SW 1271 (cell line): ENCODE measurements at regions not wholly inside any gene's neighbourhood (a gene's known extent, or its start where the extent isn't known, plus 50 kb on each side); places are given as distances from the start of the nearest gene placed in this dataset.
"Not testable (repeated sequence)": the region's sequence is repeated elsewhere in the genome, so short reads cannot be mapped to it uniquely, and the experiment has no call there.

Experiments used
- DNase-seq, 2 experiments: peaks; one replicate each; lab custom pipeline; 2025; lab: John Stamatoyannopoulos, UW

DNA sequence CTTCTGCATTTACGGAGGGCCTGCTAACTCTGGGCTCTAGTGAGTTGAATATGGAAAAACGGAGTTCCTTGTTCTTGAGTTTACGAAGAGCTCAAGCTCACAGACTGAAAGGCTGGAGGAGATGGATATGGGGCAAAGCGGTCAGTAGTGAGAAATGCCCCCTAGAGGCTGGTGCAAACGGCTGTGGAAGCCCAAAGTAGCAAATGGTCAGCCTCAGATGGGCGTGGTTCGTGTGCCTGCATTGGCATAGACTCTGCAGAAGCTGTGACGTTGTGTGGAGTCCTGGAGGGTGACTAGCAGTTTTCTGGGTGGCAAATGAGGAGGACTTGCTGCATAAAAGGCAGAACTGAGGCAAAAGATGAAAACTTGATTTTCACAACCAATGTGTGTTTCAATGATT is 93.6 kb upstream of the TWIST2 start:
- DNase-seq: peak in 1 of 2 experiments; percentile 13

DNA sequence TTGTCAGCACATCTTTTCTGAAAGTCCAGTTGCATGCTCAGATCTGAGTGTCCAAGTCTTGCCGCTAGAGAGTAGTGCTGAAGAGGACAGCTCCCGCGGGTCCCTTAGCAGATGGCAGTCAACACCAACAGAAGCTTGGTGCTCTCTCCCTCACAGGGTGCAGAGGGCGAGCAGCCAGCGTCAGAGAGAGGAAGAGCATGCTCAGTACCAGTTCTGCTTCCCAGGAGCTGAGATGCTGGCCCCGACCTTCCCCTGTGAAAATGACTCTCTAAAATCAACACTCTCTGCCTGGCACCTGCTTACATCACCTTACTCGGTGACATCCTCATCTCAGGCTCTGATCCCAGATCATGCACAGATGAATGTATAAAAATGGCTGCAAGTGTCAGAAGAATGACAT is 86.0 kb upstream of the TWIST2 start:
- no peak for DNase-seq

DNA sequence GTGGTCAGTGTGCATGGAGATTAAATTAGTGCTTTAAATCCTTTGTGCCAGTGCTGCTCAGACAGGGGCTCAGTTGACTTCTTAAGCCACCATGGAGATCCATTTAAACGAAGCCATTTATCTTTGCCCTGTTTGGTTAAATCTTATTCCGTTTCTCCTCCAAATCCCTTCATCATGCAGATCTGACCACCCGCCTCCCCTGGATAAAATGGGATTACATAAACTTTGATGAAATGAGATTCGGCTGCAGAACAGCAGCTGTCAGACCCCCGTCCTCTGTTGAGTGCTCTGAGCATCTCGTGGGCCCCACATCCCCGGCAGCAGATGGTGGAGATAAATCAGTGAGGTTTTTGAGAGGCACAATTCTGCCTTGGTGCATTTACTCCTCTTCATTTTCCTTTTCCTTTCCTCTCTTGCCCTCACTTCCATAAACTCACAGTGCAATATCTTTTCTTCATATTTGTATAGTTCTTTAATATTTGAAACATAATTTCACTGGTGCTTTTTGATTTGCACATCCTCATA is 84.4 kb upstream of the TWIST2 start:
- no peak for DNase-seq

DNA sequence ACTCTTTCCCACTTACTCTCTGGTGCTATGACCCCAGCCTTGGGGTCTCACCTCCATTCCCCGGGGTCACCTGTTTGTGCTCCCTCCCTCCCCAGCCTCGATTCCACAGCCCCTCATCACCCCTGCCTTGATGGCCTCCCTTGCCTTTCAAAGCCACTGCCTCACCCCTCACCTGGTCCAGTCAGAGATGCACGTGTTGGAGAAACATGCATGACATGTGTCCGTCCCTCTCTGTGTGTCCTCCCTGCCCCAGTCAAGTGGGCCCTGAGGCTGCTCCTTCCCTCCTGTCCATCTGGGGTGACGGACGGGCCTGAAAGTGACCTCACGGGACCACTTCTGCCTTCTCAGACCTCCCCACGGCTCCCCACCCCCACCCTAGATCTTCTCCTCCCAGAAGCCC is 82.3 kb upstream of the TWIST2 start:
- DNase-seq: no peak

DNA sequence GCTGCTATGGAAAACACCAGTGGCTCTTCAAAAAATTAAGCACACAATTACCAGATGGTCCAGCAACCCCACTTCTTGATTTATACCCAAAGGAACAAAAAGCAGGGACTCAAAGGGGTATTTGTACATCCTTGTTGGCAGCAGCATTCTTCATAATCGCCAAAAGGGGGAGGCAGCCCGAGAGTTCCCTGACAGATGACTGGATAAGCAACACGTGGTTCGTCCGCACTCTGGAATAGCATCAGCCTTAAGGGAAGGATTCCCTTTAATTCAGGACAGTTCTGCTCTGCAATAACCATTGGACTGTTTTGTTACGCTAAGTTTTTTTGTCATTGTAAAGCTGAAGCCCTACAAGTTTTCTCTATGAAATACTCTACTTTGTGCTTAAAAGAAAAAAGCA is 76.7 kb upstream of the TWIST2 start:
- peak in 1 of 2 experiments; percentile 5 for DNase-seq

DNA sequence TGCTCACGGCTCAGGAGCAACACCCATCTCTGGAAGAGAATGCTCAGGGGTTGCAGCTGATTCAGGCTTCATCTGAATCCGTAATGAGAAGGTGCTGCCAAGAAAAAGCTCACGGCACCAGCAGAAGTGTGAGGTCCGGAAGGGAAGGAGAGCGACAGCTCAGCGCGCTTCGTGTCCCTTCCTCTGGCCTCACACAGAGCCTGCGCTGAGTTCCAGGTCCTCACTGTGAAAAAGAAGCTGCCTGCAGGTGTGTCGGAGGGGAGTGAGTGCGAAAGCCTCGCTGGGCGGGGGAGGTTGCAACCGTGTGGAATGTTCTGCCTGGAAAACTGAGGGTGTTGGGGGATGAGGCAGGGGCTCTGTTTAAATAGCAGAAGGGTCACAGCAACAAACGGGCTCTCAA is 76.2 kb upstream of the TWIST2 start:
- DNase-seq: no peak

DNA sequence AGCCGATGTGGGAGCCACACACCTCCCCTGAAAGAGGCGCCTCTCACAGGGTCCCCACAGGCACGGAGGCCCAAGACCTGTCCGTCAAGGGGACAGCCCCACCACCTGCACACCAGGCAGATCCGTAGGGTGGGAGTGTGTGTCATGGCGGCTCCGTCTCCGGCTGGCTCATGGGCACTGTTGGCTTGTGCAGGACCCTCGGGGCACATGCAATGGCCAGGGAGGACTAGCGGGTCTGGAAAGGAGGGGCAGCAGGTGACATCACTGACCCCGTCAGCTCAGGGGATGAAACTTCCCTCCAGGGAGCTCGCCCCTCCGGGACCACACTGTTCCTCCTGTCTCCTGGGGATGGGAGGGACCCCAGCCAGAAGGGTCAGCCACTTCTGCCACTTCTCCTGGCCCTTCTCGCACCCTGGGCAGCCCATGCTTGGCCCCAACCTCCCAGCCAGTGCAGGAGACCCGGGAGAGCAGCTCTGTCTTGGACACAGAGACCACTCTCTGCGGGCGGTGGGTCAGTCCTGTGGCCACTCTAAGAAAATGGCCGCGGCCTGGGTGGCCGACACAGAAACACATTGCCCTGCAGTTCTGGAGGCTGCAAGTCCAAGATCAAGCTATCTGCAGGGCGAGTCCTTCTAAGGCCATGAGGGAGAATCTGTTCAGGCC is 75.1 kb upstream of the TWIST2 start:
- DNase-seq: no peak

DNA sequence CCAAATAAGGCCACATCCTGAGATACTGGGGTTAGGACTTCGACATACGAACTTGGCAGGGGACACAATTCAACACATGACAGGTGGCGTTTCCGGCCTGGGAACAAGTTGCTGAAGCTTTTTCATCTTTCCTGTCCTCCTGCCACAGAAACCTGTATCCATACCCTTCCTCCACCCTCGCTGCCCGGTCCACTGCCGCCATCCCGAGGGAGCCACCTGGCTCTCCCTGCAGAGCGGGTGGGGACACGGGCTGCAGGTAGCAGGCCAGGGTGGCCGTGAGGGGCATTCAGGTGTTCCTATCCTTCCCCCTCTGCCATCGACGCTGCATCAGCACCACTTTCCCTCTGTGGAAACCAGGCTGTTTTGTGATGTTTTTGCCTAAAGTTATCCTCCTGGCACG is 74.4 kb upstream of the TWIST2 start:
- no peak for DNase-seq

DNA sequence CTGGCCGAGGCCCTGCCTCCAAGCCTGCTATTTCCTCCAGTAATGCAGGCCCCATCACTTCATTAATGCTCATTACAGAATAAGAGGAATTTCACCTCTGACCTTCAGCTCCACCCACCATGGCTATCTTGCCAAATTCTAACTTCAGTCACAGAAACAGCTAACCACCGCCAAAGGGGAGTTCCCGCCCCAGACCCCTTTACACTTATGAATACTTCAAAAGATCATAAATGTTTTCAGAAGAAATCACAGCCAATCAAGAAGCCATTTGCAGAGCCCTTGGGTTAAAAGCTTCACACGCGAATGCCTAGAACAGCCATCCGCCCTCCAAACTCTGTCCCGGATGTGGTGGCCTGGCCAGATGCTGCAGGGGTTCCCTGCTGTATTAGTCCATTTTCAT is 73.8 kb upstream of the TWIST2 start:
- no peak for DNase-seq

DNA sequence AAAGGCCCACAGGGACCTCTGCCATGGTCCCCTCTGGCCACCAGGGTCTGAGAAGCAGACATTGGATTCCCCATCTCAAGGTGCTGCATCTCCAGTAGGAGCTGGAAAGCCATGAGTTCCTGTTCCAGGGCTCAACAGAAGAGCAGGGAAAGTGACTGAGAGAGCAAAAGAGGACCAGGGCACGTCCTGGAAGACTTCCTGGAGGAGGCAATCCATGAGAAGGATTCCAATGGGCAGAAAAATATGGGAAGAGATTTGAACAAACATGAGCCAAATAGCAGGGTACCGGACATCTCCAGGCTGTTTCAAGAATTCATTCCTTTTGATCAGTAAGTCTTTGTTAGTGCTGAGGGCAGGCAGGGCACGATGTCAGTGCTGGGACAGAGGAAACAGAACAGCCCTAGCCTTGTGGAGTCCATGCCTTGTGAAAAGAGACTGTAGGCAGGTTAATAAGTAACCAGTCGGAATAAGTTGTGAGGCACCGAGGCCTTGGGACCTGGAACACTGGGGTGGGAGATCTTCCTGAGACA is 72.8 kb upstream of the TWIST2 start:
- no peak for DNase-seq

DNA sequence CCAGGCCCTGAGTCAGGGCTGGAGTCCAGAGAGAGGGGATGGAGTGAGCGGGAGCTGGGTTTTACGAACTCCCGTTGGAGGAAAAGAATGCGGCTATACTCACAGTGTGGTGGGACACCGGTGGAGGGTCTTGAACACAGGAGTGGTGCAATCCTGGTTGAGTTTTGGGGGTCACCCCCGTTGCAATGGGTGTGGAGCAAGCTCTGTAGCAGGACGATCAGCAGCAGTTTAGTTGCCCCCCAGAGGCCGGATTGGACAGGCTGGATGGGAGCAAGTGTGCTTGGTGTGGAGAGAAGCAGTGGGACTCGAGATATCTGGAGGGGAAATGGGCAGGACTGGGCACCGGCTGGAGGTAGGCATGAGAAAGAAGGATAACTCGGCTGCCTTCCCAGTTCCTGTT is 72.3 kb upstream of the TWIST2 start:
- DNase-seq: no peak

DNA sequence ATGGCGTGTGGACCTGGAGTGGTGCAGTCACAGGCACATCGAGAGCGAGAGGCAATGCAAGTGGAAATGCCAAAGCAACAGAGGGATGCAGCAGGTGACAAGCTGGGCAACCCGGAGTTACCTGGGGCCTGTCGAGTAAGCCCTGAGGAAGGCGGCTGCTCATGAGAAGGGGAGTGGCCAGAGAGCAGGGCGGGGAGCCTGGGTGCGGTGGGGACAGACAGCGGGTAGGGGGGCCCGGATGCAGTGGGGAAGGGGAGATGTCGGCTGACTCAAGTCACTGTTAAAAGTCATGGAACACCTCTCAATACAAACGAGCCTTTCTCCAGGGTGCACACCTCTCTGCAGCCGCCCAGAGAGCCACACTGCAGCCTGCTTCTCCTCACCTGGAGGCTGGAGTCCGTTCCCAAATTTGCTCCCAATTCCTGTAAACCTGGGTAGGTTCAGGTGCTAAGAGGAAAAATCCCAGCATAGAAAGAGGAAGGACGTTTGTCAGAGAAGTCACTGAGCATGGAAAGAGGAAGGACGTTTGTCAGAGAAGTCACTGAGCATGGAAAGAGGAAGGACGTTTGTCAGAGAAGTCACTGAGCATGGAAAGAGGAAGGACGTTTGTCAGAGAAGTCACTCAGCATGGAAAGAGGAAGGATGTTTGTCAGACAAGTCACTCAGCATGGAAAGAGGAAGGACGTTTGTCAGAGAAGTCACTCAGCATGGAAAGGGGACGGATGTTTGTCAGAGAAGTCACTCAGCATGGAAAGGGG is 71.7 kb upstream of the TWIST2 start:
- no peak for DNase-seq

DNA sequence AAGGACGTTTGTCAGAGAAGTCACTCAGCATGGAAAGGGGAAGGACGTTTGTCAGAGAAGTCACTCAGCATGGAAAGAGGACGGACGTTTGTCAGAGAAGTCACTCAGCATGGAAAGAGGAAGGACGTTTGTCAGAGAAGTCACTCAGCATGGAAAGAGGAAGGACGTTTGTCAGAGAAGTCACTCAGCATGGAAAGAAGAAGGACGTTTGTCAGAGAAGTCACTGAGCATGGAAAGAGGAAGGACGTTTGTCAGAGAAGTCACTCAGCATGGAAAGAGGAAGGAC is 71.2 kb upstream of the TWIST2 start:
- DNase-seq: not testable (repeated sequence)

DNA sequence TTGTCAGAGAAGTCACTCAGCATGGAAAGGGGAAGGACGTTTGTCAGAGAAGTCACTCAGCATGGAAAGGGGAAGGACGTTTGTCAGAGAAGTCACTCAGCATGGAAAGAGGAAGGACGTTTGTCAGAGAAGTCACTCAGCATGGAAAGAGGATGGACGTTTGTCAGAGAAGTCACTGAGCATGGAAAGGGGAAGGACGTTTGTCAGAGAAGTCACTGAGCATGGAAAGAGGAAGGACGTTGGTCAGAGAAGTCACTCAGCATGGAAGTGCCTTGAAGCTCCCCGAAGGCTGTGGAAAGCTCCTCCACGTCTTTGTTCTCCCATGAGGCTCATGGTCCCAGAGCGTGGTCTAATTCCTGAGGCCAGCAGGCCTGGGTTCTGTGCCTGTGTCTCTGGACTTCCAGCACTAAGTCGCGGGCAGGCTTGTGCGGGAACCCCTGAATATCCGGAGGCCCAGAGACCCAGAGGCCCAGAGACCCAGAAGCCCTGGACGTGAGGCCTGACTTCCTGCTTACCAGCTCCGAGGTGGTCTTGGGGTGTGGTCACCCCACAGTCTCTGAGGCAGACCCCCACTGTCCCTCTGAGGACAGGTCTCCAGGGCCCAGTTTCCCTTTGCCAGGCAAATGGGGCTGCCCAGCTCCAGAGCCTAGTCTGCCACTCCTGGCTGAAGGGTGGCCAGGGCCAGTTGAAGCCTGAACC is 70.4 kb upstream of the TWIST2 start:
- DNase-seq: no peak

DNA sequence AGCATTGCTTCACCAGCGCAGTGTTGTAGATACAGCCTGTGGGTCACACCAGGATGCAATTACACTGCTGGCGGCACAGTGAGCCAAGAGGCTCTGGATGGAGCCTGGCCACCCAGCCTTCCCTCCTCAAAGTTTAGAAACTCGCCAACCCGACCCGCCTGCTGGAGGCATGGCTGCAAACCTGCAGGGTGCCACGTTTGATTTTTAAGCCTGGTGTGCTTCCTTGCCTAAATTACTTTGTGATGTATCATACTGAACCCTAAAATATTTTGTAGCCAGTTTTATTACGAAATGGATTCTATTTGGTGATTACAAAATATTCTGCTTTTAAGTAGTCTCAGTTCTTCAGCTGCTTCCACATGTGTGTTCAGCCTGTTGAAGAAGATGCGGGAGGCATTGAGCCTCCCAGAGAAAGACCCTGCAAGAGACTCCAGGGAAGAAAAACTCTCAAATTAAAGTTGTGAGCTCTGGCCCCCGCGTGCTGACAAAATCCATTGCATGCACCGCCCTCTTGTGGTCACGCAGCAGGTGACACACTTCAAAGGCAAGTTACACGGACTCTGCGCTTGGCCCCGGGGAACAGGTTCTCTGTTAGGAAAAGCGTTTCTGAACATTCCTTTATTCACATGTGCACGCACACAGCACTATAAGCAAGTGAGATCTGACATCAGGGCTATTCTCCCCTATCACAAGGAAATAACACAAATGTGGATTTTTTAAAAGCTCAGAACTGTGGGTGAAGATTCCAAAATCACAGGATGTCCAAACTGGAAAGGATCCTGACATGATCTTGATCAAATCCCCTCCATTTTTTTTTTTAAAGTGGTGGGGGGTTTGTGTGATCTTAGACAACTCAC is 63.0 kb upstream of the TWIST2 start:
- DNase-seq: peak; percentile 18 to 53

DNA sequence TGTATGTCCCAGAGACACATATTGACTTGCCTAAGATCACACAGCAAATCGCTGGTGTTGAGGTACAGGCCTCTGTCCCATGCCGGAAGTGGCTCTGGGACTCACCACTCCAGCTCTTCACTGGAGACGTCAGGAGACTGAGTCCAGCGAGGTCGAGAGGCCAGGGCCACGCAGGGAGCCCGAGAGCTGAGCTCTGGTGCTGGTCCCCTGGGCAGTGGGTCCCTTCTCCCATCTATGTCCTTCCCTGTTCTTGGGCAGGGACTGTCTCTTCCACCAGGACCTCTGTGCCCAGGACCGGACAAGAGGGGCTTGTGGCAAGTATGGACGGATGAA is 62.4 kb upstream of the TWIST2 start:
- DNase-seq: no peak

DNA sequence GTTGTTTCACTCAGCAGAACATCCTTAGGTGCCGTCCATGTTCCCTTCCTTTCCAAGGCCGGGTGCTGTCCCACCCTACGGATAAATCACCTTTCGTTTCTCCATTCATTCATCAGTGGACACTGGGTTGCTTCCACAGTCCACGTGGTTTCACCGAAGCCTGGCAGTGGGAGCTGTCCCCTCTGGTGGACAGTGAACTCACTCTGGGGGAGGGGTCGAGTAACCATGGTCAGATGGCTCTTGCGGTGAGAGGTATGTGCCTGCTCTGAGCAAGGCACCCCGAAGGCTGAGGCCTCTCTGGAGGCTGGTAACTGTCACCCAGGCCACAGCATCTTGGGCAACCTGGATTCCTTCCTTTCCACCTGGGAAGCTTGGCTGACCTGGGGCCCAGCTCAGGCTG is 61.5 kb upstream of the TWIST2 start:
- no peak for DNase-seq

DNA sequence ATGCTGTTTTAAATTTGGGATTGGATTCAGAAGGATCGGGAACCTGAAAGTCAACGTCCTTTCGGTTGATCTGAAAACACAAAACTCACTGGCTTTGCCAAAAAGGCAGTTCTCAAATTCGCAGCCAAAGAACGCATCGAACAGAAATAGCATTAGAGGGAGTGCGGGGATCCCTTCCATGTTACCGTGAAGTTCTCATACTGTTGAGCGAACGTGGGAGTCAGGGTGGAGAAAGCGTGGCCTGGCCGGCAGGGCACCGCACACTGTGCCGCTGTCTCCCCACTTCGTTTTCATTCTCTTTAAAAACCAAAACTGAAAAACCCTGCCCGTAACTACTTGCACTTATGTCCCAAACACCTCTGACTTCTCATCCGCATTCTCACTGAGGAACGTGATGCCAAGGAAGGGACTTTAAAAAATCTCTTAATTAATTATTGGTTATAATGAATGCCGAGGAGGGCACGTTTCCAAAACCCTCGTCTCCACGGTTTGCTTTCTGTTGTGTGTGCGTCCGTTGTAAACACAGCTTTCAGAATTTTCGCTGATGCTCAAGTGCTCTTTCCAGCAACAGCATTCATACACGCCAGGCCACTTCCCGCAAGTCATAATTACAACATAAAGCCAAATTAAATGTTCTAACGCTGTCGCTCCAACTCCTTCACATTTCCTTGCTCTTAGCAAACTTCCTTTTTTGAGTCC is 60.9 kb upstream of the TWIST2 start:
- no peak for DNase-seq

DNA sequence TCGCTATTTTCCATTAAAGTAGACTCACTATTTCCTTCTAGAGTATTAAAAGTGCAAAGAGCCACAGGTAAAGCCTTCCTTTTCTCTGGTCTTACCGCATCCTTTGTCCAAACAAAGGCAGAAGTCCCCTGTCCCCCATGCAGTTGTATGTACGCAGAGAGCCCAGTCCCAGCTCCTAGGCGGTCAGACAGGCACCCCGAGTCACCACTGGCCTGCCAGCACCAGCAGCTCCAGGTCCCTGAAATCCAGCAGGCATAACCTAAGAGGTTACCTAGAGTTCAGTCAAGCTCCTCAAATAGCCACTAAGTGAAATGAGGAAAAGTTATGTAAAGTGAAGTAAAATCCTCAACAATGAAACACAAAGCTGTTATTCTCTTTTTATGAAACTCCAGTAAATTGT is 60.4 kb upstream of the TWIST2 start:
- no peak for DNase-seq

DNA sequence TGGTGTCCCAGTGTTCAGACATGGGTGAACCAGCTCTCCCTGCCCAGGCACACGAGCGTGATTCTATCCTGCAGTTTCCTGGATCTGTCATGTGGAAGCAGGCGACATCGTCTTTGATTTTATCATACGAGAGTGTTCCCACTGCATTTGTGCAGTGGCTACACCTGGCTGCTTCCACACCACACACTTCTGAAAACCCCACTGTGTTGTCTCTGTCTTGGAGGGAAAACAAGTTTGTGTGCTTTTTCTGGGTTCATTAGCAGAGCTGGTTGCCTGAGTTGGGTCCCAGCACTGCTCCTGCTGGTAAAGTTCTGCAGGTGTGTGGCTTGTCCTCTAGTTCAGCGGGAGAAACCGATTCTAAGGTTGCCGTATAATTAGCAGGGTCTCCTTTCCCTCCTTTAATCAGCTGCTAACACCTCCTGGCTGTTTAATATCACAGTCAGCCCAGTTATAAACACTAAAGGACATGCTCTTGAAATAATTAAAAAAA is 58.5 kb upstream of the TWIST2 start:
- DNase-seq: no peak

DNA sequence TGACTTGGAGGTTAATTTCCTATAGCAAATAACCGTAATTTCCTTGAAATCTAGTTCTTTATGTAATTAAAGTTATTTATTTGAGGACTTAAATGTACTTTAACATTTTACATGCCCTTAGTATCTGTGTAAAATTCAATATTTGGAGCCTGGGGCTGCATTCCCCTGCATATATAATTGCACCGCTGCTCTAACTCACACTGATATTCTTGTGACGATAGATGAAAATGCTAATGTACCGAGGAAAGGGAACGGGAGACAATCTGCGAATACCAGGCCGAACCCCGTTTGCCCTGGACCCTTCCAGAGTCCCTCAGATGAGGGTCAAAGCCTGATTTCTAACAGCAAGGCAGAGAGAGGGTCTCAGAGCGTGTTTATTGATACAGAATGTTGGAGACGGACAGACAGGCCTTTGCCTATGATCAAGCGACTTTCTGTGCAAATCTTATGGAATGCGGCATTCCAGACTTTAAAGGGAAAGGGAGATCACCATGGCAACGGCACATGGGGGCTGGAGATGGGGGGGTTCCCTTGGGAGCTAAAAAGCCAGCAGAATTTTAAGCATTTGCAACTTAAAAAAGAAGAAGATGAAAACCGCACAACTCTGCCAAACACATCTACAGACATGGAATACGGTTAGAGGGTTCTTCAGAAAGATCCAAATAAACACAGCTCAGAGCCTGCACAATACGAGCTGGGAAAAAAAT is 57.6 kb upstream of the TWIST2 start:
- DNase-seq: no peak
